Vagina (tissue), 2 donors: ENCODE measurements at regions not wholly inside any gene's neighbourhood (a gene's known extent, or its start where the extent isn't known, plus 50 kb on each side); places are given as distances from the start of the nearest gene placed in this dataset.

ENCODE experiments used
- POLR2A ChIP-seq, 2 donors: fragments of 450-650 bp; IDR thresholded peaks; one replicate each; pipeline ENCODE4 v1.6.1; 2017; ENCODE audit warnings: antibody characterized with exemption in 2 of 2, mild to moderate bottlenecking in 2 of 2, moderate library complexity in 2 of 2
- POLR2AphosphoS5 ChIP-seq, 2 donors: sonication (generic); formaldehyde crosslinking; IDR thresholded peaks; one replicate each; pipeline ENCODE4 v1.9.0; 2017; ENCODE audit warnings: antibody characterized with exemption in 2 of 2, mild to moderate bottlenecking in 2 of 2, low read depth in 1 of 2; ENCODE audit not compliant: insufficient read depth in 1 of 2
- TF ChIP-seq, protein P1 (sequence below), 3 experiments: fragments of 450-650 bp in 2 of 3; fragments of 200-600 bp in 1 of 3; sonication (generic) in 1 of 3; IDR thresholded peaks; one replicate each; pipeline ENCODE4 v1.5.1; 2017 to 2019; ENCODE audit warnings: antibody characterized with exemption in 3 of 3, mild to moderate bottlenecking in 2 of 3, moderate library complexity in 2 of 3

DNA sequence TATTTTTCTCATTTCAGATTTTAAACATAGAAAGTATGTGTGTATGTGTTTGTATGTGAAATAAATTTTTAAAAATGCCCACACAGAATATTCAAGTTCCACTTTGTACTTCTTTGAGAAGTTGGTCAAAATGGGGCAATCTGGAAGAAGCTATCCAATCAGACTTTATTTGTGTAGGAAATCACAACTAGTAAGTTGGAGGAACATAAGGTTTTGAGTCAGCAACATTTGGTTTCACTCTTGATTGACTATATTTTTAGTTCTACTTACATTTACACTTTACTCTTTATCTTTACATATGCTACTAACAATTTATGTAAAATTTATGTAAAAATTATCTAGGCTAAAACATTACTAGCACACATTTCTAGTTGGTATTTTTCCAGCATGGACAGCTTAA, 128.1 kb downstream of the ATXN7L3B start:
- TF ChIP-seq POLR2A (IDR thresholded peaks at IDR 0.05) (no peak), POLR2AphosphoS5 (IDR thresholded peaks at IDR 0.05; ENCODE audit: insufficient read depth in 1 of 2, low read depth in 1 of 2) (no peak)
- TF ChIP-seq, protein P1, sequence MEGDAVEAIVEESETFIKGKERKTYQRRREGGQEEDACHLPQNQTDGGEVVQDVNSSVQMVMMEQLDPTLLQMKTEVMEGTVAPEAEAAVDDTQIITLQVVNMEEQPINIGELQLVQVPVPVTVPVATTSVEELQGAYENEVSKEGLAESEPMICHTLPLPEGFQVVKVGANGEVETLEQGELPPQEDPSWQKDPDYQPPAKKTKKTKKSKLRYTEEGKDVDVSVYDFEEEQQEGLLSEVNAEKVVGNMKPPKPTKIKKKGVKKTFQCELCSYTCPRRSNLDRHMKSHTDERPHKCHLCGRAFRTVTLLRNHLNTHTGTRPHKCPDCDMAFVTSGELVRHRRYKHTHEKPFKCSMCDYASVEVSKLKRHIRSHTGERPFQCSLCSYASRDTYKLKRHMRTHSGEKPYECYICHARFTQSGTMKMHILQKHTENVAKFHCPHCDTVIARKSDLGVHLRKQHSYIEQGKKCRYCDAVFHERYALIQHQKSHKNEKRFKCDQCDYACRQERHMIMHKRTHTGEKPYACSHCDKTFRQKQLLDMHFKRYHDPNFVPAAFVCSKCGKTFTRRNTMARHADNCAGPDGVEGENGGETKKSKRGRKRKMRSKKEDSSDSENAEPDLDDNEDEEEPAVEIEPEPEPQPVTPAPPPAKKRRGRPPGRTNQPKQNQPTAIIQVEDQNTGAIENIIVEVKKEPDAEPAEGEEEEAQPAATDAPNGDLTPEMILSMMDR (IDR thresholded peaks at IDR 0.05), result no peak
